ENCODE measurements at regions not wholly inside any gene's neighbourhood (a gene's known extent, or its start where the extent isn't known, plus 50 kb on each side); places are given as distances from the start of the nearest gene placed in this dataset.

- DNase-seq, result no peak
These were observed 322.0 kb downstream of the CTTN start for GRCh38 chr11:70720281-70720680.

DNA sequence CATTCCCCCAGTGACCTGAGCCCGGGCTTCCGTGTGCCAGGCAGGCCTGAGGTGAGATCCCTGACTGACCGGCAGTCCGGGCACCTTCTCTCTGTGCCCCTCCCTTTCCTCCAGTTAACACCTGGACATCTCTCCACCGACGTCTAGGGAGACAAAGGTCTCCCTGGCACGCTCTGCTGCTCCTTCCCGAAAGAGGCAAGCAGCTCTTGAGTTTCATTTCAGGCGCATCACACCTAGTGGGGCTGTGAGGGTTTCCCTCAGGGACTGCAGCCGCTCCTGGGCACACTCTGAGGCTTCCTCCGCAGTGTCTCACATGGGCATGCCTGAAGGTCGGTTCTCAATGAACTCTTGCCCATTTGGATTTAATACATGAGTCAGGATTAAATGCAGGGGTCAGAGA, 322.7 kb downstream of the CTTN start:
- DNase-seq, result no peak

- no peak for DNase-seq
These were observed 326.9 kb downstream of the CTTN start for GRCh38 chr11:70725278-70725677.

DNA sequence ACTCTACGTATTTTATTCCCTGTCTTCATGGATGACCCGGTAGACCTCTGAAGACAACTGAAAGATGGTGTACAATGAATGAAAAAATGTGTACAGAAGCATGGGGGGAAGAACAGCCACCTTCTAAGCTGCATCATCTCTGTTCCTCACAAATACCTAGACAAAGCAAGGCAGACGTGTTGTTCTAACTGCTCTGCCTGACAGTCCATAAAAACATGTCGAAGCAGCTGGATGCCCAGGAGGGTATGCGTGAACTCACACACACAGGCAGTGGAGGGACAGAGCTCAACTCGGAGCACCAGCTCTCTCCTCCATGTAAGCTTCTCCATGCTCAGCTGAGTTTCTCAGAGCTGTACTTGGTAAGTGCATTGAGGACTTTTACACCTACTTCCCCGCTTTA, 327.4 kb downstream of the CTTN start:
- DNase-seq, result no peak

DNA sequence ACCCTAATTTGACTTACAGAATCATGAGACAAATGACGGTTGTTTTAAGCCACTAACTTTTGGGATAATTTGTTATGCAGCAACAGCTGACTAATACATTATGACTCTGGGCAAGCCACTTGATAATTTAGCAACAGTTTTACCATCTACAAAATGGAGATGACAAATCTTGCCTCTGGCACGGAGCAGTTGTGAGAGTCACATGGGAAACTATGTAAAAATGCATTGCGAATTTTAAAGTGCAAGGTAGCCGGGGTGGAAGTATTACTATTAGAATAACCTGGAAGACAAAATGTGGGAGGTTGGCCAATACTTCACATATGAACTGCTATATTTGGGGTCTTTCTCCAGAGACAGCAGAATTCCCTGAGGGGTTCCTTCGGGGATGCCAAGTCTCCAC, 328.7 kb downstream of the CTTN start:
- DNase-seq, result no peak

DNA sequence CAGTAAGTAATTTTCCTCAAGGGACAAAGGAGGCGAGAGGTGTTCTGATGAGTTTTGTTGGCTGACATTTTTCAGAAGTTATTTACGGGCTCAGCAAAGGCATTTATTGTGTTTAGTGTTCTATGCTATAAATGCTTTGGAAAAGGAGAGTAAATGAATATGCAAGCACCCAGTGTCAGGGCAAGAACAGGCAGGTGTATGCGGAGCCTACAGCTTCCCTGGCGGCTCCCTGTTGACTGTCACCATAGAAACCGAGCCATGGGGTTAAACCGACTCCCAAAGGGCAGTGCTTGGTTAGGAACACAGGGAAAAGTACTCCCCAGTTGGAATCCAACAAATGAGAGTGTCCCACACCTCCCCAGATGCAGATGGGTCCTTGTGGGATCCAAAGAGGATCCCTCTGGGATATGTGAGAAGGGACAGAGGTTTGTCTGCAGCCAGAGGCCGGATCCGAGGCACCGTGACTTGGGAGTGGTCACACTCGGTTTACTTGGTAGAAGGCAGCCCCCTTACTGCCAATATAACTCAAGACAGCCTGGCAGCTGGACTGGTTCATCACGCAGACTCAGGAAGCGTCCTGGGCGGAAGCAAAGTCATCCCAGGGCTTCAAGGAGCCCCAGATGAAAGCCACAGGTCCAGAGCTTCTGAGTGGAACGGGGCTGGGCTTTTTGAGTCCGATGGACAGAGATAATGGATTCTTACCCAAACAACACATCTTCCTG, 329.7 kb downstream of the CTTN start:
- no peak for DNase-seq

DNA sequence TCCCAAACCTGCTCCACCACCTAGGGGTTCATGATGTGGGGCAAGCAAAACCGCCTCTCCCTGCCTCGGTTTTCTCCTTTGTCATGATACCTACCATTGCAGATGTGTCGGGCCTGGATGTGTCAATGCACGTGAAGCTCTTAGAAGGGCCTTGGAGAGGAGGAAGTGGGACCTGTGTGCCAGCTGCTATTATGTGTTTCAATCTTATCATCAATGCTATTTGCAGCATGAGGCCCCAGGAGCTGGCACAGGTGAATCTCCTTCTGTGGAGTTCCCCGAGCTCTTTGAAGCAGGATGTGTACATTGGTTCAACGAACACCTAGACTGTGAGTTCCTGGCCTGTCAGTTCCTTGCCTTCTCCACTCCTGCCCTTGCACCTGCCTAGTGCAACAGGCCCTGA, 331.6 kb downstream of the CTTN start:
- DNase-seq, result no peak

GRCh38 chr11:70730411-70730810, 332.1 kb downstream of the CTTN start:
- DNase-seq, result no peak

DNA sequence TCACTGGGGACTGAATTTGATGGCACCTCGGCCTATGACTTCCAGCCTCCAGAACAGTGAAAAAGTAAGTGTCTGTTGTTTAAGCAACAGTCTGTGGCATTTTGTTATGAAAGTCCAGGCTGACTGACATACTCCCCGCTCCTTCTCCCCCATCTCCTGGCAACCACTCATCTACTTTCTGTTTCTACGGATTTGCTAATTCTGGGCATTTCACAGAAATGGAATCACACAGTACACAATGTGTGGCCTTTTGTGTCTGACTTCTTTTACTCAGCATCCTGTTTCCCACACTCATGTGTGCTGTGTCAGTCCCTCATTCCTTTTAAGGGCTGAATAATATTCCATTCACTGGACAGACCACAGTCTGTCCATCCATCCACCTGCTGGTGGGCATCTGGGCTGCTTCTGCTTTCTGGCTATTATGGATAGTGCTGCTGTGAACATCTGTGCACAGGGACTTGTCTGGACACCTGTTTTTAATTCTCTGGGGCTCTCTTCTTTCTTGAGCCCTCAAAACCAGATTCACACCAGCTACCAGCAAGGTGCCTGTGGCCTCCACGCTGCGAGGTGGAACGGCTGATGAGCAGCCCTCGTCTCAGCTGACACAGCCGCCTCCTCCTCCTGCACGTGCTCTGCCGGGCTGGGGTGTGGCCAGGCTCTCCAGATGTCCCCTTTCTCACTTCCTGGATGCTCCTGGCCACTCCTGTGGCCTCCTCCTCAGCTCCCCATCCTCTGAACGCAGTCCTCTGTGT, 333.1 kb downstream of the CTTN start:
- no peak for DNase-seq

DNA sequence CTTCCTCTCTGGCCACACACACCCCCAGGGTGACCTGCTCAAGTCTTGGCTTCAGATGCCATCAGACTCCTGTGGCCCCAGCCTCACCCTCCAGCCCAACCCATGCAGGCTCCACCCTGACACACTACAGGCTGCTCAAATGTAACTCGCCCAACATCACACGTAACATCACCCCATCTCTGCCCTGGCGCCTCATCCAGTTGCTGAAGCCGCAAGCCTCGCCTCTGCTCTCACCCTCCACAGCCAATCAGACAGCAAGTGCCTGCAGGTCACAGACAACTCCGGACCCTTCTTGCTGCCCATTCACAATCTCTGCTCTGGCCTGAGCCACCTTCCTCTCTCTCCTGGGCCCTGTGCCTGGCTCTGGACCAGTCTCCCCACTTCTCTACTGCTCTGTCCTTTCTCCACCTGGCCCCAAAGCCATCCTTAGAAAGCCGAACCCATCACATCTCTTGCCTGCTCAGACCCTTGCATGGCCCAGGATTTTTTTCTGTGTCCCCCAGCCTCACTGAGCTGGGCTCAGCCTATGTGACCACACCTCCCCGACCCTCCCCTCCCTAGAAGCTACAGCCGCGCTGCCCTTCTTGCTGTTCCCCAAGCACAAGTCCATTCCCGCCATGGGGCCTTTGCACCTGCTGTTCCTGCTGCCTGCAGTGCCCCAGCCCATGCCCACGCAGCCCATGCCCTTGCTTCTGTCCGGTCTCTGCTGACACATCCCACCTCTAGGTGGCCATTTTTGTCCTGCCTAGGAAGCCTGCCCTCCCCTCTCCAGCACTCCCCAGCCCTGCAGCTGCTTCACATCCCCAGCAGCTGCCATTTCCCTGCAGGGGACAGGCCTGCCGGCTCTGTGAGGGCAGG, 333.9 kb downstream of the CTTN start:
- DNase-seq, result no peak

DNA sequence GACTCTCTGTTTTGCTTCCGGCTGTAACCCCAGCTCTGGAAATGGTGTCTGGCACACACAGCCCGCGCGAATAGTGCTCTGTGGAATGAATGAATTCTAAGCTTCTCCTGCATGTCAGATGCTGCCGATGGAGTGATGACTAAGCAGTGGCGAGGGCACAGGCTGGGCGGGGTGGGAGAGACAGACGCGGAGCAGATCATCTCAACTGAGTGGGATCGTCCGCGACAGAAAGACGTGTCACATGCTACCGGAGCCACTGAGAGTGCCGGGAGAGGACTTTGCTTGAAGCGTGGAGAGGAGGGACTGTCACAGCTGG, 334.5 kb downstream of the CTTN start:
- no peak for DNase-seq

DNA sequence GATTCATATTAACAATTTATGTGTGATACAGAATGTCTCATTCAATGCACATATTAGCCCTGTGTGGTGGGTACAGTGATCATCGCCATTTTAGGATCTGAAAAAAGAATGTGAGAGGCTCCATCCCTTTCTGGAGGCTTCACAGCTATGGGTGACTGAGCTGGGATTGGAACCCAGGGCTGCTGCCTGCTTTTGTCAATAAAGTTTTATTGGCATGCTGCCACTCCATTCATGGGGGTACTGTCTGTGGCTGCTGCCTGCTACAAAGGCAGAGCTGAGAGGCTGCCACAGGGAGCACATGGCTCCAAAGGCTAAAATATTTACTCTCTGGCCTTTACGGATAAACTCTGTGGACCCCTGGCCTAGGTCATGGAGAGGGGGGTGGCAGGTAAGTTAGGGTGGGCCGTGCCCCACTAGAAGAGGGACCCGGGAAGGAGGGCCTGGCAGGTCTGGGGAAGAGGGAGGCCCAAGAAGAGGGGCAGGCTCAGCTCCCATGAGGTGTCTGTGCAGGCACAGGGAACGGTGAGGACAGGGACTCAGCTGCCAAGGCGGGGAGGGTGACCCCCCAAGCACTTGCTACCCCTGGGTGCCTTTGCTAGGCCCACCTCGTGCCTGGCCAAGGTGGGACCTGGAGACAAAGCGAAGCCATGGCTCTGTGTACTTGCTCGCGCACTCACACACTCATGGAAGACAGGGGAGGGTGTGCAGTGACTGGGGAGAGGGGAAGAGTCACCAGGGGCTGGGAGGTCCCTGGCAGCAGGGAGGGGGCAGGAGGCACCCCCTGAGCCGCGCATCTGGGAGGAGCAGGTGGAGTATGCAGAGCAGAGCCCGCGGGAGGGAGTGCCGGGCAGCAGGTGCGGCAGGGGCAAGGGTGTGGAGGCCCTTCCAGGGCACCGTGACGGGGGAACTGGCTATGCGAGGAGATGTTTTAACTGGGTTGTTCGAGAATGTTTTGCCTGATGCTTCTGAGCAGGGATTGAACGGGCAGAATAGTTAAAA, 335.3 kb downstream of the CTTN start:
- DNase-seq, result no peak

DNA sequence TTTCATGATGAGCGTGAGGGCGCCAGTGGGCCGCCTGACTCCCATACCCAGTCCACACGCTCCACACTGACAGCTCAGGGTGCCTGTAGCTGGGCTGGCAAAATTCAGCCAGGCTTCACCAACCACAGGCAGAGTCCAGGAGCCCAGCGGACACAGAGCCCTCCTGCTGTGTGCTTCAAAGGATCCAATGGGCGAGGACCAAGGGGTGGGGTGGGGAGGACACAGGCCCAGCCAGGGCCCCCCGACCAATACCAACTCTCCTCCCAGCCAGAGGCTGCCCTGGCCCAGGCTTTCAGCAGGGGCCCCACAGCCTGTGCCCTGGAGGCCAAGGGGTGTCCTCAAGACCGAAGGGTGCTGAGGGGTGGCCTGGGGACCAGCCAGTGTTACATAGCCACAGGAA, 336.1 kb downstream of the CTTN start:
- DNase-seq, result no peak

DNA sequence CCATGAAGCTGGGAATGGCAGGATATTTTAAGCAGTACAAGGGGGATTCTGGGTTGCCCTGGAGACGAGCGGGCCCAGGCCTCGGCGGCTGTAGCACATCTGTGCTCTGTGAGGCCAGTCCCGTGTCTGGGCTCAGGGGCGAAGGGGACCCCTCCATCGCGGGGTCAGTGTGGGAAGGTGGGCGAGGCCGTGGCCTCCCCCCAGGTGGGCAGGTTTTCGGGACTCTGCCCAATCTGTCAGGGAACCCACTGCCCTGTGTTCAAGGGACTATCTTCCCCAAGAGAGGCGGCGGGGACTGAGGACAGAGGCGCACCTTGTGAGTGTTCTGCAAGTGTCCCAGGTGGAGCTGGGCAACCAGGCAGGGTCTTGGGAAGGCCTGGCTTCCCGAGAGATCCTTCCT, 336.6 kb downstream of the CTTN start:
- no peak for DNase-seq

DNA sequence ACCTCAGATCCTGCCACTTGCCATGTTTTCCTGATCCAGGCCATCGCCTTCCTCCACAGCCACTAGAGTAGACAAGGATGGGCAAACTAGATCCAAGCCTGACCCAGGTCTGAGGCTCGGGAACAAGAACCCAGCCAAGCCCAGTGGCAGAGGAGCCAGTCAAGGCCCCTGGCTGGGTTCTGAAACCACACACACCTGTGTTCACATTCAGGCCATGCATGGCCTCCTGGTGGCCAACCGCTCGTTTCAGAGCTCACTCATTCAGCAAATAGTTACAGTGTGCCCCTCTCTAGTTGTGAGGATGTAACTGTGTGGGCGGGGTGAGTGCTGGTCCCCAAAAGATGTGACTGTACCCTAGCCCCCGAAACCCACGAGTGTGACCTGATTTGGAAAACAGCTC, 337.6 kb downstream of the CTTN start:
- DNase-seq, result no peak

DNA sequence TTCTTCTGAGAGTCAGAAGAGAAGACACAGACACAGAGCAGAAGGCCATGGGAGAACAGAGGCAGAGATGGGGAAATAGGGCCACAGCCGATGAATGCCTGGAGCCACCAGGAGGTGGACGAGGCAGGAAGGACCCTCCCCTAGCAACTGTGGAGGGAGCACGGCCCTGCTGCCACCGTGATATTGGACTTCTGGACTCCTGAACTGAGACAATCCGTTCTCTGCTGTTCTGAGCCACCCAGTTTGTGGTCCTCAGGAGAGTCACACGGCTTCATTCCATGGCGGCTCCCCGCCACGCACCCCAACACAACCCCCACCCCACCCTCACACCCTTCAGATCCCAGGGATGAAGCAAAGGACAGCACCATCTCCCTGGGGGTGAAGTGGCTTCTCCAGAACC, 338.1 kb downstream of the CTTN start:
- no peak for DNase-seq

GRCh38 chr11:70736937-70737640, 338.8 kb downstream of the CTTN start:
- no peak for DNase-seq

- no peak for DNase-seq
These were observed 339.7 kb downstream of the CTTN start for GRCh38 chr11:70737816-70738630.

GRCh38 chr11:70738661-70739060, 340.3 kb downstream of the CTTN start:
- DNase-seq, result no peak

DNA sequence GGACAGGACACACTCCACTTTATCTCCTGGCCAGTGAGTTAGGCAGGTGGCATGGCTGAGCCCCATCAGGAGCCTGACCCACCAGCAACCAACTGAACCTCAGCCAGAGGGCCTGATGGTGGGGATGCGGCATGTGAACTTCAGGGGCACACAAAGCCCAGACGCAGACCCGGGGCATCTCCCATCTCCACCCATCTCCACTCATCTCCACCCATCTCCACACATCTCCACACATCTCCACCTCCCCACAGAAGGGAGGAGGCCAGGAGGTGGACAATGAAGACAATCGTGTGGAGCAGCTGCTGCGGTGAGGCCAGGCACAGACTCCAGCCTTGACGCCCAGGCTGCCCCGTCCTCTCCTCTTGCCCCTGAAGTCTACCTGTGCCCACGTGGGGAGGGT, 340.8 kb downstream of the CTTN start:
- no peak for DNase-seq
